Cardiac fibroblast (primary cell): ENCODE measurements at regions not wholly inside any gene's neighbourhood (a gene's known extent, or its start where the extent isn't known, plus 50 kb on each side); places are given as distances from the start of the nearest gene placed in this dataset.

Source experiments
- DNase-seq, 2 donors: peaks; one replicate each; pipeline versions ENCODE4 v3.0.0 to v3.0.0-alpha.2; 2010; ENCODE audit warnings: low read depth in 2 of 2
- H3K4me3 ChIP-seq, 2 donors: replicated peaks in 1 of 2; 1 replicate in 1 of 2; 2 replicates in 1 of 2; pipeline ENCODE4 v1.5.1; 2011; ENCODE audit warnings: low read depth in 2 of 2, low read length in 2 of 2, mild to moderate bottlenecking in 2 of 2, moderate library complexity in 1 of 2
- TF ChIP-seq, protein P1 (sequence below): IDR thresholded peaks from one replicate; pipeline ENCODE4 v1.5.1; 2011; ENCODE audit warnings: low read depth, mild to moderate bottlenecking, low read length, inconsistent platforms

DNA sequence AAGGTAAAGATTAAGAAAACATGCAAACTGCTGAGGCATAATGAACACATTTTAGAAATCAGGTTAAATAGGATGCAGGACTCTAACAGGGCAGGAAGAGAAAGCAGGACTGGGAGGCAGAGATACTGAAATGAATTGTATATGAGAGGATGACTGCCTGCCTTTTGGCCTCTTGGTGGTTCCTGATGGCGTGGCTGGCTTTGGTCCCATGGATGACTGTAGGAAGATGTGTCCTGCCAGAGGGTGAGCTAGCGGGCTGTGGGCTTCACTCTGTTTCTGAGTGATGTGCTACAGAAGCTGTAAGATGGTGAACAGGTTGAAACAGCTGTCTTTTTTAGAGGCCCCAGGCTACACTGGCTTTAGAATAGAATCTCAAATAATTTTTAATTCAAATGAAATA lies 517.0 kb downstream of the SLC4A3 start:
- TF ChIP-seq, protein P1, sequence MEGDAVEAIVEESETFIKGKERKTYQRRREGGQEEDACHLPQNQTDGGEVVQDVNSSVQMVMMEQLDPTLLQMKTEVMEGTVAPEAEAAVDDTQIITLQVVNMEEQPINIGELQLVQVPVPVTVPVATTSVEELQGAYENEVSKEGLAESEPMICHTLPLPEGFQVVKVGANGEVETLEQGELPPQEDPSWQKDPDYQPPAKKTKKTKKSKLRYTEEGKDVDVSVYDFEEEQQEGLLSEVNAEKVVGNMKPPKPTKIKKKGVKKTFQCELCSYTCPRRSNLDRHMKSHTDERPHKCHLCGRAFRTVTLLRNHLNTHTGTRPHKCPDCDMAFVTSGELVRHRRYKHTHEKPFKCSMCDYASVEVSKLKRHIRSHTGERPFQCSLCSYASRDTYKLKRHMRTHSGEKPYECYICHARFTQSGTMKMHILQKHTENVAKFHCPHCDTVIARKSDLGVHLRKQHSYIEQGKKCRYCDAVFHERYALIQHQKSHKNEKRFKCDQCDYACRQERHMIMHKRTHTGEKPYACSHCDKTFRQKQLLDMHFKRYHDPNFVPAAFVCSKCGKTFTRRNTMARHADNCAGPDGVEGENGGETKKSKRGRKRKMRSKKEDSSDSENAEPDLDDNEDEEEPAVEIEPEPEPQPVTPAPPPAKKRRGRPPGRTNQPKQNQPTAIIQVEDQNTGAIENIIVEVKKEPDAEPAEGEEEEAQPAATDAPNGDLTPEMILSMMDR: no peak
- no peak overlapping the region for H3K4me3 ChIP-seq
- DNase-seq: peak; percentile 43 to 54

DNA sequence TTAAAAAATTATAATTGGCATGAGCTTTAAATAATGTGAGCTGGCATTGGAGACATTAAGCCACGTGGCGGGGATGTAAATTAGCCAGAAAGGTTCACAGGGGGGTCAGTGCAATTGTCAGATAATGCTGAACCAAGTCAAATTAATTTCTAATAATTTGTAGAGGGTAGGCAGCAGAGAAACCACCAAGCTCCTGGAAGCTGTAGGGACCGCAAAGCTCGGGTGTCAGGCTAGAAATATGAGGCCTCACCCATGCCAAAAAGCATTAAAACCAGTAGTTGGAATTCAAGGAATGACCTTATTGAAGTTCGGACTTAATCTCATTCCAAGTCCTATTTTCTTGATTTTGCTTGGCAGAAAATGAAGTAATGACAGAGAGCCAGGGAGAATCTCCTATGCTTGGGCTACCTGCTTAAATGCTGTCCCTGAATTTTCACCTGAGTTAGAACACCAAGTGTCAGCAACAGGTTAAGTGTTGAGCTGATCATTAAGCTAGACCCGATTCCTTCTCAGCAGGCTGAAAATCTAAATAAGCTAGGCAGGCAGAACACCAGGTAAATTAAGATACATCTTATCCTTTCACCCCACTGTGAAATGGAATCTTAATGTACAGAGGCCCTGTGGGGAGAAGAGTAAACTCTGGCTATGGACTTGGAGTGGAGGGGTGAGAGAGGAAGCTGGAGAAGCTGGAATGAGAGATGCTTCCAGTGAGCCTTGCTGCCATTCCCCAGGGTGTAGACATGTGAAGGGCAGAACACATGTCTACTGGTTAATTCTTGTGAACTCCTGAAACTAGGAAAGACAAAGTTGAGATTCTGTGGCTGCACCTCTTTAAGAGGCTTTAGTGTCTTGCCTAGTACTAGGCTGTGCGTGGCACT lies 520.0 kb downstream of the SLC4A3 start:
- TF ChIP-seq, protein P1: no peak
- H3K4me3 ChIP-seq: no peak overlapping the region
- DNase-seq: peak; percentile 11 to 36

DNA sequence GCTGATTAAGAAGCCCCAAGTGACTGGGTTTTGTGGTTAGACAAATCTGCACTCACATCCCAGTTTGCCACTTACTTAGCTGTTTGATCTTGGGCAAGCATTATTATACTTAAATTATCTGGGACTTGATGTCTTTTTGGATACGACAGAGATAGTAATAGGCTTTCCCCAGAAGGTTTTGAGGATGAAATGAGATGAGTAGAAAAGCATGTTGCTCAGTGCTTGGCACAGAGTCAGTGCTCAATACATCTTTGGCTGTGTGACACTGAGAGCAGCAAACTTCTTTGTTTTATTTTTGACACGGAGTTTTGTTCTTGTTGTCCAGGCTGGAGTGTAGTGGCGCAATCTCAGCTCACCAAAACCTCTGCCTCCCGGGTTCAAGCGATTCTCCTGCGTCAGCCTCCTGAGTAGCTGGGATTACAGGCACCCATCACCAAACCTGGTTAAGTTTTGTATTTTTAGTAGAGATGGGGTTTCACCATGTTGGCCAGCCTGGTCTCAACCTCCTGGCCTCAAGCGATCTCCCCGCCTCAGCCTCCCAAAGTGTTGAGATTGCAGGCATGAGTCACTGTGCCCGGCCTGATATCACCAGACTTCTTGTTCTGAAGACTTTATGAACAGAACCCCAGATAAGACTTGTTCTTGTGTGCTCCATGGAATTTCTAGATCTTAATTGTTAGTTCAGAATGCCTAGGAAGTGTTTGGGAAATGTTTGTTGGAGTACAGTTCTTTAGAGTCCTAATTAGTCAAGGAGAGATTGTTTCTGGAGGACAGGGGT lies 521.2 kb downstream of the SLC4A3 start:
- TF ChIP-seq, protein P1: no peak
- H3K4me3 ChIP-seq: no peak overlapping the region
- DNase-seq: peak in 1 of 2 donors; percentile 50

DNA sequence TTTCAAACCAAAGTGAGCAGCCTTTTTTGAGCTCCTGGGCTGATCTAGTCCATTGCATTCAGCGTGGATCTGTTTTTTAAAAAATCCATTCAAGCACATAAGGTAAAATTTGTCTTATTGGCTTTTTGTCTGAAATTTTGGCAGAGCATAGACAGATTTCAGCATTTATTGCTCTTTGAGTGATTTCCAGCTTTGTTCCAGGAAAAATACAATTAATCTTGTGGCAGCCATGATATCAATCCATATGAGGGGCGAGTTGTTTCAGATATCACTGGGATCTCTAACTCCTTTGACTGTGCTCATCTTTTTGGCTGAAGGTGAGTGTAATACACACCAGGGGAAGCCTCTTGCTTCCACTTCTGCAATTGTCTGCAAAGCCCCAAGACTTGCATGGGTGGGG lies 523.9 kb downstream of the SLC4A3 start:
- DNase-seq: no peak
- no peak overlapping the region for H3K4me3 ChIP-seq
- TF ChIP-seq, protein P1: no peak

DNA sequence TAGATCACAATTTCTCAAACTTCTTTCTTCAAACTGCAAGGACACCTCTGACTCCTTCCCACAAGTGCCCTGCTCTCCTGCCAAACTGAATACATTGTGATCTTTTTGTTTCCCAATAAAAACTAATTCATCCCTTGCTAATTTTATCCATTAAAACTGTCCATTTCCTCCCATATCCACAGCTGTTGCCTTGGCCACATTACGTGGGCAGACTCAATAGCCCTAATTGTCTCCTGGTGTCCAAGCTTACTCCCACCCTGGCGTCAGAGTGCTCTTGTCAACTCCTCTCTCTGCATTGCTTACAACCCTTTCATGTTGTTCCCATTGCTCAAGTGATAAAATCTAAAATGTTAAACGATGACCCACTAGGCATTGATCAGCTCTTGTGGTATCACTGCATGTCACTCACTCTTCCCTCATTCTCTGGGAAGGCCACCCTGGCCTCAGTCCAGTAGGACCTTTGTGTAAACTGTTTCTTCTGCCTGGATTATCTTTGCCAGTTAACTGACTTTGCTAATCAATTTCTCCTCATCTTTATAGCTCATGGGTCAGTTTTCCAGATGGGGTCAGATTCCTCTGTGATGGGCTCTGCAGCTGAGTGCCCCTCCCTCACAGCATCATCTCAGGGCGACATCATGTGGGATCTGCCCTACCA lies 525.0 kb downstream of the SLC4A3 start:
- TF ChIP-seq, protein P1: no peak
- no peak overlapping the region for H3K4me3 ChIP-seq
- no peak for DNase-seq

DNA sequence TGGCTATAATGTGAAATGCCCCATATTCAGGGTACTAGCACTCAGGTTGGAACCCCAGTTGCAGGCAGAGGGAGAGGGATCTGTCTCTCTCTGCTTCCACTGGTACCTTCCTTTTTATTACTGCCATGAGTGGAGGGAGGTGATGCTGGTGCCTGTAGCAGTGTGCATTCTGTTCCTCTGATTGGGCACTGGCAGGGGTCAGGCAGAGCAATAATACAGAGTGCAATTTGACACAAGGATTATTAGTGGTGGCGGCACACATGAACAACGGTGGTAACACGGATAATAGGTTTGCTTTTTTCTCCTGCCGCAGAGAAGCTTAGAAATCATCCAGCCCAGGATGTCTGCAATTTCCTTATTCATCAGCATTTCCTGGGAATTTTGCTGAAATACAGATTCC lies 525.7 kb downstream of the SLC4A3 start:
- TF ChIP-seq, protein P1: no peak
- no peak for DNase-seq
- H3K4me3 ChIP-seq: no peak overlapping the region
